GM19463 (cell line): ENCODE measurements at regions not wholly inside any gene's neighbourhood (a gene's known extent, or its start where the extent isn't known, plus 50 kb on each side); places are given as distances from the start of the nearest gene placed in this dataset.

ENCODE experiments used
- ATAC-seq: cut with Tn5 transposase; IDR thresholded peaks from one replicate; pipeline ENCODE4 v1.9.1; 2021; ENCODE audit warnings: mild to moderate bottlenecking, moderate library complexity; ENCODE audit not compliant: unreplicated experiment

DNA sequence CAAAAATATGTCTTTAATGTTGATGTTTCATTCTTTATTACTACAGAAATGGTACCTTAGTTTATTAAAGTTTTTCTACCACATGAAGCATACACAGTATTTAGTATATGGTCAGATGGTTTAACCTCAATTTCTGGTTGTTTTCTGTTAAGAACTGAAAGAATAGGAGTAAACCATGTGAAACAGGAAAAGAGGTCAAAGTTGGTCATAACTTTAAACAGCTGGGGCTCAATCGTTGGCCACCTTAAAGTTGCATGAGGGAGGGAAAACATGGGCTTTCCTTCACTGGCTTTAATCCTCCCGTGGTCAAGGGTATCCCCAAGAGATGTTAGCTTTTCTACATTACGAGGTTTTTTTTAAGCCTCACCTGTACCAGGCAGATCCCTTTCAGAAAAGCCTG is 483.3 kb upstream of the ADAMTS5 start:
- no peak for ATAC-seq

DNA sequence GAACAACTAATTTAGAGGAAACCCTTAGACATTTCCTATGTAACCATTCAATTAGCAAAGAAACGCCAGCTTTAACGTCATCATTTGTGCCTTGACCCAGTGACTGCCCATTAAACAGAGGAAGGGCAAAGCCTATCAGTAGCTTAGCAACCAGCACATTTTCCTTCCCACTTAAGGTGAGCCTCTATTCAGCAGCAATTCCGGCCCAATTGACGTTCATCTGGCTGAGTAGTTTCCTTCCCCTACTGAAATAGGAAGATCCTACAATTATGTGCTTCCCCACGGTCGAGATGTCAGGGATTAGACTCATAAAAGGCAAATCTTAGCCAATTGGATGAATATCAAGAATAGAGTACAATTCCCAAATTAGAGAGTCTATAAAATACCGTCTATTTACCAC is 482.1 kb upstream of the ADAMTS5 start:
- no peak for ATAC-seq

DNA sequence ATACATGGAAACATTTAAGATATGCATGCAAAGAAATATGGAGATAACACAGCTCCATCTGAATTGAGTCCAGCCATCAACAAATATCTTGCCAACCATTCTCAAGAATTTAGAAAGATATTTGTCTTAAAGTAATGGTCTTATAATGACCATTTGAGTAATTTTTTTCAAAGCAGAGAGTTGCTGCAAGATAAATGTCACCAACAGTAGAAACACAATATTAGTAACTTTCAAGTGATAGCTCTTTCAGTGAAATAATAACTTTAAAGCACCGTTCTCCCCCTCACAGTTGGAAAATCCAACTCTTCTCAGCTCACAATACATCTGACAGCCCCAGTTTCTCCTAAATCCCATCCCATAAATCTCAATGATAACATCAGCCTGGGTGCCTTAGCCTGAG is 481.0 kb upstream of the ADAMTS5 start:
- no peak for ATAC-seq

DNA sequence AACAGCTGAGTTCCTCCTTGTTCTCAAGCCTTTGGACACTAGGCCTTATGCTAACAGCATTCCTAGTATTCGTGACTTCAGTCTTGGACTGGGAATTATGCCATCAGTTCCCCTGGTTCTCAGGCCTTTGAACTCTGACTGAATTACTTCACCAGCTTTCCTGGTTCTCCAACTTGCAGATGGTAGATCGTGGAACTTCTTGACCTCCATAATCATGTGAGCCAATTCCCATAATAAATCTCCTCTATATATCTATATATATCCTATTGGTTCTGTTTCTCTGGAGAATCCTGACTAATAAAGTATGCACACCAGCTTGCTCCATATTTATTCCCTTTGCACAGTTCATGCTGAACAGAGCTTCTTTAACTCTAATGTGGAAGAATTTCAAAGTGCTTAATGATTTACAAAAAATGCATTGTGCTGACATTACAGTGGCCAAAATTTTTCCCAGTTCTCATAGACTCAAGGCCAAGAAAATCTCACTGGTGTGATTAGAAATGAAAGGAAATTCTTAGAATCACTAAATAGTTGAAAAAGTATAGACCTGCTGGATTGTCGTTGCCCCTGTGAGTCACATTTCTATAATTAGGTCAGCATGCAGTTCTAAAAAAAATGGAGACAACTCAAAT is 462.9 kb upstream of the ADAMTS5 start:
- no peak for ATAC-seq

DNA sequence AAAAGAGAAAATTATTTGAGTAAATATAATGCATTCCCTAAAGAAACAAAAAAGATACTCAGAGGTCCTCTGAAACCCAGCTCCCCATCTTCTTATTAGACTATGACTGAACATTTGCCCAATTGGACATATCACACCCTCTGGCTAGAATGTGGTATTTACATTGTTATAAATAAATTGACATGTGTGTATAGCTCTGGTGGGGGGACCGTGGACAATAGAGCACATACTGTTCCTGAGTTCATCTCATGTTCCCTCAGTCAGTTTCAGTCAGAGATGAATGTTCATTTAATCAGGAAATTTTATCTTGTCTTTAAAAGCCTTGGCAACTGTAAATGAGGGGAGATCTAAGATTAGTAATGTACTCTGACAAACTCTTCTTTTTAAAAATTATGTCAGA is 459.3 kb upstream of the ADAMTS5 start:
- ATAC-seq: no peak

DNA sequence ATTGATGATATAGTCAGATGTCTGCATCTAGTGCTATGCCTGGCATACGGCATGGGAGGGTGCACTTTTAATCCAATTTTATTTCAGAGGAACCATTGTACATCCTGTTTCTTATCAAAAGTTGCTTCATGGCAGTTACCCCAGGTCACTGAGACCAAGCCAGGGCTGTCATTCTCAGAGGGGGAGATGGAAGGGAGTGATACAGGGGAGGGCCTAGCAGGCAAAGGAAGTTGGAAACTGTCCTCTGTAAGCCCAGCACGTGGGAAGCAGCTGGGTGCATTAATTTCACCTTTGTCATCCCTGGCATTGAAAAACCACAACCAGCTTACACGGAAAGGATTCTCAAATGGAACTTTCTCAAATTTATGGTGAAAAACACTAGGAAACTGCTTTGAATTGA is 458.7 kb upstream of the ADAMTS5 start:
- no peak for ATAC-seq

DNA sequence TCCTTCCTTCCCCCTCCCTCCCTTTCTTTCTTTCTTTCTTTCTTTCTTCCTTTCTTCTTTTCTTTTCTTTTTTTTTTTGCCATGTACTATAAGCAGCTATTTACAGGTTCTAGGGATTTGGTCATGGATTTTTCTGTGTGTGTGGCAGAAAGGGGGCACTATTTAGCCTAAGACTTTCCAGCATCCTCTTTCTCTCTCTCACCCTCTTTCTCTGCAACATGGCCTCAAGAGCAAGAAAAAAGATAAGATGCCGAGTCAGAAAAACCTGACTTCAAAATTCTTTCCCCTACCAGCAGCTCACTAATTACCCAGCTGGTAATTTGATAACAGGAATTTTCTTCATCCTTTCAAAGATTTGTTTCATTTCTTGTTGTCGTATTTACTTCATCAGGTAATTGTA is 458.3 kb upstream of the ADAMTS5 start:
- no peak for ATAC-seq

DNA sequence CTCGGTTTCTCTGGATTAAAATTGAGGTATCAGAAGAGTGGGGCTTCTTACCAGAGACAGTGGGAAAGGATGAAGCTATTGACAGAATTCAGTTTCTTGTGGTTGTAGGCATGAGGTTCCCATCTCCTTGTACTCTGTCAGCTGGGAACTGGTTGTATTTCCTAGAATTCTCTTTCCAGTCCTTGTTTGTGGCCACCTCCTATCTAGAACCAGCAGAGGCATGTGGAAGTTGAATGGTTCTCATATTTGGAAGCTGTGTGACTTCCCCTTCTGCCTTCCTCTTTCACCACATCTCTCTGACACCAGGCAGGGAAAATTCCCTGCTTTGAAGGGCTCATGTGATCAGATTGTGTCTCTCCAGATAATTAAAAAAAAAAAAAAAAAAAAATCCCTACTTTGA is 457.7 kb upstream of the ADAMTS5 start:
- no peak for ATAC-seq

DNA sequence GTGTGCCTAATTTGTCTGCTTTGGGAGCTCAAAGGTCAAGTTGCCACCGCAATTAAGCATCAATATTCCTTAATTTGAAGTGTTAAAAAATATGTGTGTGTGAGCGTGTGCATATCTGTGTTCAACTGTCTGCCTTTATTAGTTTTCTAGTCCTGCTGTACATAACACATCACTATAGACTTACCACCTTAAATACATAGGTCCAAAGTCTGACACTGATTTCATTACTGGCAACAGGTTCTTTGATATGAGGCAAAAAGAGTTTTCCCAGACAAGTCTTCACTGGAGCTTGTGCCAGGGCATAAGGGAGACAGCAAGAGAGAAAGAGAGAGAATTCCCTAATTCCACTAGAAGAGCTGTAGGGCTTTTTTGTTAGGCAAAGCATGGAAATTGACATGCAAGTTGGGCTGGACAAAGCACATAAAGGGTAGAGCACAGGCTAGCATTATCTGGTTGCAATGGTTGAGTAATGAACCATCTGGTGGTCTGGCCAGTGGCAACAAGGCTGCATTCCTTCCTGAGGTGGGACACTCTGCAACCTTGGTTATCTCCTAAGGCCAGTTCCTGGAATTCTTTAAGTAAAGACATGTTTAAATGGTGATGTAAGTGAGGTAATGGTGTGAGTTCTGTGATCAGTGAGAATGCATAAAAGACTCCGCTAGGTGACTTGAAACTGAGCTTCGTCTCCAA is 457.2 kb upstream of the ADAMTS5 start:
- ATAC-seq: no peak

DNA sequence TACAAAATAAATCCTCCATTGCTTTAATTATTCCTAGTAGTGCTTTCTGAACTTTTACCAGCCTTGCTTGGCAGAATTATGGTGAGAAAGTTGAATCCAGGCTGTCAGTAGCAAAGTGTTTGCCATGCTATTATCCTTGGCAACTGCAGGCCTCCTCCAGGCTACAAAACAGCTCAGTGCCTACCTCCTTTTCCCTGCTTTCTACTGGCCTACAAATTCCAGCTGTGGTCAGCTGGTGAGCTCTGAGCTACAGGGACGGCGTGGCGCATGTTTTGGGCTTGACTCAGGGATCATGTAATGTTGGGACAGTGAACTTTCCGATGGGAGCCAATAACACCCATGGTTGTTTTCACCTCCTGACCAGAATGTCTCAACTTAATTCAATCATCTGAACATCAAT is 456.1 kb upstream of the ADAMTS5 start:
- ATAC-seq: no peak

DNA sequence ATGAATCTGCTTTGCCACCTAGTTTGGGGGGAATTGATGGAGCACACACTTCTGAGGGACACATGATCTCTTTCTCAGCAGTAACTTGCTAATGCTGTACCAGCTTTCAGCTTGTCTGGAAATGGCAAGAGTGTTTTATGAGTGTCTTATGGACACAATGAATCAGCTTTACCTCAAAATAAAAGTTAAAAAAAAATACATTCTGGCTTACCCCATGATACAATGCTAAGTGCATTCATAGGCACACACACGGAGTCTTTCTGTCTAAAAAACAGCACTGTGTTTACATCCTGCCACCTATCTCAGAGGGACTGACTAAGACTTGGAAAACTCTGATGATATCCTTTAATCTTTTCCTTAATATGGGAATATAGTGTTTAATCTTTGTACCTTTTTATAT is 455.5 kb upstream of the ADAMTS5 start:
- no peak for ATAC-seq

DNA sequence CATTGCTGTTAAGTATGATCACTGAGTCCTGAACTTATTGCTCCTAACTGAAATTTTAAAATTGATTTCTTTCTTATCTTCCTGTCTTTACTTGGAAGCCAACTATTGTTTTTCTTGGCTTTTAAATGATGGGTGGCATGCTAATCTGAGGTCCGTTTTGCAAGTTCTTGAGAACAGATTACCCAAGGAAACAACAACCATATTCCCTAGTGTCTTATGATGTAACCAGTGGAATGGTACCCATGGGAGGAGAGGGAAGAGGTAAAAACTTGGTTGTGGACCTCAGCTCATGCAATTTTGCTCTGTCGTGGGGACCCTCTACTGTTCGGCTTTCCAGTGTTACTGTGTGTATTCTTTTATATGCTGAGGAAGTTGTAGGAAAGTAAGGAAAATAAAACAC is 454.8 kb upstream of the ADAMTS5 start:
- no peak for ATAC-seq

DNA sequence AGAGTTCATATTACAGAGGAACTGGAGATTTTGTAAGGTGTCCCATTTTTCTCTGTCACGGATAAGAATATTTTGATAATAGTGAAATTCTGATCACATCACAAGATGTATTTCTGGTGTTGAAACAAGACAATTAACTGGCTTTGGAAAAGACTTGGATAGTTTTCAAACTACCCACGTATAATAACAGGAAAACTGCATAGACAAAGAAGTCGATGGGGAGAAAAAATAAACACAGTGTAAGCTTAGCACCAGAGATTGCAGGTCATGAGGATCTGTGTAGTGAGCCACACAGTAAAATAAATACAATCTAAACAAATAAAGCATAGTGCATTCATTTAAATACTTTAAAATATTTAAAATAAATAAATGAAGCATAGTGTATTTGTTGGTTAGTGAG is 452.3 kb upstream of the ADAMTS5 start:
- ATAC-seq: no peak

DNA sequence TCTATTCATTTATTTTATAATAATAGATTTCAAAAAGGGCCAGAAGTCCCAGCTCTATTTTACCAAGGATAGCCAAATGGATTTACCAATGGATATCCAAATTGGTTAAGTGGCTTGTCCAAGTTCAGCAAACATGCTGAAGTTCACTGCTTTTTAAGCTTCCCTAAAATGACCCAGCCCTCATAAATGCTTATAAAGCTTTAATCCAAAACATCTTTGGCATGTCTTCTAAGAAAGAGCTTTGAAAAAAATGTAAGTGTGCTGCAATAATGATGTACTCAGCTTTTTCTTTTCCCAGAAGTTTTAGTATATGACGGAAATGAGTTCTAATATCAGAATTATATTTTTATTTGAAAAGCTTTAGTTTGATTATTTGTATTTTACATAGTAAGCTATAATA is 451.5 kb upstream of the ADAMTS5 start:
- no peak for ATAC-seq

DNA sequence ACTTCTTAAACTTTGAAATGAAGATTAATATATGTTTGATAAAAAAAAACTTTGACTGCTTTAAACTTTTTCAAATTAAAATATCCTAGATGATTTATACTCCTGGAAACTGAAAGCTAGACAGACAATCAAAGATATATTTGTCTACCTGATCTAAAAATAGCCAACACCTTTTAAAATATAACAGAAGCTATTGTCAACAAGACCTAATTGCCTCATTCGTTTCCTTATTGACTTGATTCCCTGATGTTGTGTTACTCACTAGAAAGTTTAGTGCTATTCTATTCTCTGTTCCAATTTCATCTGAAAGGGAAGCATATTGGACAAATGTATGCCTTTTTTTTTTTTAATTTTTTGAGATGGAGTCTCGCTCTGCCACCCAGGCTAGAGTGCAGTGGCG is 445.6 kb upstream of the ADAMTS5 start:
- no peak for ATAC-seq

DNA sequence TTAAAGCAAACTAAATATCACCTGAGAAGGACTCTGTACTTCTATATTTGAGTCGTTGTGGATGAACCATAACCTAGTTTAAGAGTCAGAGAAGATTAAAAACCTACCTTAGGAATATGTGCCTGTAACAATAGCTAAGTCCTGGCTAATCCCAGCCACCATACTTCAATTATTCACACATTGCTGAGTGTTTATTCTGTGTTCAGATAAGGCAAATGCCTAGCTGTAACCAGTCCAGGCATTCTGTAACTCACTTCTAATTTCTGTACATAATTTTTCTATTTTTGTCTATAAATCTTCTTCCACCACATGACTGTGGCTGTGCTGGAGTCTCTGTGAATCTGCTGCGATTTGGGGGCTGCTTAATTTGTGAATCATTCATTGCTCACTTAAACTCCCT is 441.9 kb upstream of the ADAMTS5 start:
- ATAC-seq: no peak

DNA sequence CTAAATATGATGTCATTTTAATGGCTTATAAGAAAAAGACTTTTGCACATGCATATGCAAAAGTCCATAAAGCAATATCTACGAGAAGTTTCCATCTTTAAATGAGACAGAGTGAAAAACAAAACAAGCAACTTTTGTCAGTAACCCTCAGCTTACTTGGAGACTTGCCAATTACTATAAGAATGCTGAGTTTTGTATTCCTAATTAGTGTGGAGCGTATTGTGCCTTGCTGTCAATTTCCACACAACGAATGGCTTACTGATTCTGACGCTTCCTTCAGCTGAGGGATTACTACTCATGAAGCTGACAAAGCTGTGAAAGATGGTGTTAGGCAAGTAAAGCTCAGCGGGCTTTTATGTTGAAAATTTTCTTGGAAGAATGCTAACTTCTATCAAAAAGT is 440.4 kb upstream of the ADAMTS5 start:
- no peak for ATAC-seq

DNA sequence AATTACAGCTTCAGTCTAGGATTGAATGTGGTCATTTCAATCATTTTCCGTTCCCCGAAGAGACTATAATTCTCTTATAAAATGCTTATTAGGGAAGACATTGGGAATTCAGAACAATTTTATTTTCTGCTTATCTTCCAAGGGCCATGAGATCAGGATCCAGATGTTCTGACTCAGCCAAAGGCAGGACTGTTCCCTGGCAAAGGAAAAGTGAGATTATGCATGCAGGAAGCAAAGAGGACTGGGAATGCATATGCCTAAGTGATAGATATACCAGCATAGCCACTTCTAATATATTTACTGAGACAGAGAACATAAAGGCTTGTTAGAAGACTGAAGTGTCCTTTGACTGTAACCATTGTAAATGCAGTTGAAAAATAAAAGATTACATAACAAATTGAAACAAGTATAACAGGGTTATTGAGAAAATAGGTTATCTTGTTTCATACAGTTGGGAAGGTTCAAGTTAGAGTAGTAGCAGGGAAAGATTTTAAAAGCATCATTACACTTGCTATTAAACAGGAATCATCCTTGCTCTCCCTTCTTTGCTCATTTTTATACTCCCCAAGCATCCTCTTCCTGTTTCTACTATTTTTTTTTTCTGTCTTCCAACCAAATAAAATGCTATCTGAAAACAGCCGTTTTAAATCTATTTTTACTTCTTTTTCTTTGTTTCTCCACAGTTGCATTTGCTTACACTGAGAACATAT is 439.6 kb upstream of the ADAMTS5 start:
- no peak for ATAC-seq

DNA sequence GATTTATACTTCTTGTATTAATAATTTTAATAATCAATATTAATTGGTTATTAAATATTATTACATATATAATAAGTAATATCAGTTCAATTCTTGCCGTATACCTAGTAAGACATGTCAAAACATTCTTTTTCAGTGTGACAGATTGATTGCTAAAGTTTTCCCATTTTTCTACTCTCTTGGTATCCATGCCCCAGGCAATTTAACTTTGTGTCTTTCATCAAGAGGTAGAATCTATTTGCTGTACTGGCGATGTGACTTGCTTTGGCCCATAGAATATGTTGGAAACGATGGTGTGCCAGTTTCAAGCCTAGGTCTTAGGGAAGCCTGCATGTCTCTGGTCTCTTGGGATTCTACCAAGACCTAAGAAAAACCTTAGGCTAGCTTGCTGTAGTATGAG is 436.1 kb upstream of the ADAMTS5 start:
- ATAC-seq: no peak

DNA sequence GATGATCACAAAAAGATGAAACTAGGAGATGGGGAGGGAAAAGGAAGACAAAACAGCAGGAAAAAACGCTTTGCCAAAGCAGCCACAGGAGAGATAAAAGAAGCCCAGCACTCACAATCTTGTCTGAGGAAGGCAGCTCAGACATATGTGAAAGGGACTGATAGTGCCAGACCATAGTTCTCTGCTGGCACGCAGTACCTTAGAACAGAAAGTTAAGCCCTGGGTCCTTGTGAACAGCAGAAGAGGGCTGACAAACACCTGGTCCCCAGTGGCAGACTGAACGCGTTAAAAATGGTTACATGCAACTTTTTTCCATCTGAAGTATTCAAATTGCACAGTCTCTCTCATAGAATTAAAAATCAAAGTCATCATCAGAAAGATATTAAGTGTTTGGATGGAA is 433.2 kb upstream of the ADAMTS5 start:
- ATAC-seq: no peak

DNA sequence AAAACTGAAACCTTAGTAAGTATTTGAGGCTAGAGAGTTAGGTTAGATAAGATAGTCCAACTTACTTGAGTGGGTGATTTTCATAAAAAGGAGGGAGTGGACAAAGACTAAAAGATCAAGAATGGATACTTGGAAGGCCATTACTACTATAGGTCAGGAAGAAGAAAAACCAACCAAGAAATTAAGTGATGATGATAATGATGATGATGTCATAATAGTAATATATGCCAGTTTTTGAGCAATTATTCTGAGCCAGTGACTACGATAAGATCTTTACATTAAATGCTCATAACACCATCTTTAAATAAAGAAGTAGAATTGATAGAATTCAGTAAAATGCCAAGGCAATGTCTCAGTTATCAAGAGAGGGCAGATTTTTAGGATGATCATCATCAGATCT is 430.7 kb upstream of the ADAMTS5 start:
- ATAC-seq: no peak

DNA sequence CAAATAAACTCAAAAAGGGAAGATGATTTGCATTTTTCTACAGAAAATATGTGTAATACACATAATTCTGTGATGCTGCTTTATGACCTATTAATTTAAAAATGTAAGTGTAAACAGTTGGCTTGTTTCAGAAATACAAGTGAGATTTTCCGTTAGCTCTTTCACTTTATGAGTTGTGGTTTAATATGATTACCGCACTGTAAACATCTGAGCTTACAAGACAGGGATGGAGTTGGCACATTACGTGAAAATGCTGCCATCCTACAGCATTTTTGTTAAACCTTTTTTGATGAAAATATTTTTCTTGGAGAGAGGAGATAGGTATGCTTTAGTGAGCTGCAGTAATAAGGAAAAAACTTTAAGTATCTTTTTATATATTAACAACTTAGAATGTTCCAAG is 426.8 kb upstream of the ADAMTS5 start:
- ATAC-seq: no peak
